DND-41 (cell line): ENCODE measurements at regions not wholly inside any gene's neighbourhood (a gene's known extent, or its start where the extent isn't known, plus 50 kb on each side); places are given as distances from the start of the nearest gene placed in this dataset.

Experiments
- CTCF ChIP-seq: IDR thresholded peaks from 2 replicates; pipeline ENCODE4 v1.5.1; 2012; ENCODE audit warnings: borderline replicate concordance, low read length, moderate library complexity, mild to moderate bottlenecking; ENCODE audit not compliant: poor library complexity, severe bottlenecking; ENCODE audit errors: extremely low read depth
- EZH2 ChIP-seq: IDR thresholded peaks from 3 replicates; pipeline ENCODE4 v1.6.1; 2012; ENCODE audit warnings: borderline replicate concordance, low read depth, mild to moderate bottlenecking, moderate library complexity, low read length, inconsistent platforms; ENCODE audit not compliant: severe bottlenecking

- TF ChIP-seq CTCF (no peak), EZH2 (no peak)
These were observed 81.0 kb downstream of the QPCT start for GRCh38 chr2:37425408-37425807.
